Astrocyte (in vitro differentiated cells and primary cell): ENCODE measurements at regions not wholly inside any gene's neighbourhood (a gene's known extent, or its start where the extent isn't known, plus 50 kb on each side); places are given as distances from the start of the nearest gene placed in this dataset.

ENCODE experiments used
- DNase-seq: peaks from one replicate; pipeline ENCODE4 v3.0.0-alpha.2; 2010; ENCODE audit warnings: low read depth
- FAIRE-seq: peaks from 2 replicates; lab custom pipeline; 2011; peaks lifted over from hg19 to GRCh38; lab: Jason Lieb, UNC
- H2AFZ ChIP-seq: 2 replicates; pipeline ENCODE4 v1.6.0; 2012; ENCODE audit warnings: low read depth, low read length, inconsistent platforms
- H3K27ac ChIP-seq: 2 replicates; pipeline ENCODE4 v1.5.1; 2011; ENCODE audit warnings: low read depth, low read length, inconsistent platforms
- H3K27me3 ChIP-seq: 2 replicates; pipeline ENCODE4 v1.6.0; 2011; ENCODE audit warnings: low read length, inconsistent platforms; ENCODE audit not compliant: insufficient read depth
- H3K36me3 ChIP-seq: 2 replicates; pipeline ENCODE4 v1.5.1; 2011; ENCODE audit warnings: low read length, inconsistent platforms; ENCODE audit not compliant: insufficient read depth
- H3K4me1 ChIP-seq: 2 replicates; pipeline ENCODE4 v1.5.1; 2011; ENCODE audit warnings: low read length, inconsistent platforms; ENCODE audit not compliant: insufficient read depth
- H3K4me2 ChIP-seq: 2 replicates; pipeline ENCODE4 v1.6.0; 2012; ENCODE audit warnings: low read length, inconsistent platforms
- H3K4me3 ChIP-seq: 2 replicates; pipeline ENCODE4 v1.5.1; 2011; ENCODE audit warnings: low read depth, mild to moderate bottlenecking, low read length, inconsistent platforms; ENCODE audit not compliant: insufficient read depth
- H3K79me2 ChIP-seq: 2 replicates; pipeline ENCODE4 v1.6.0; 2012; ENCODE audit warnings: mild to moderate bottlenecking, low read length, inconsistent platforms; ENCODE audit not compliant: insufficient read depth
- H3K9ac ChIP-seq: 2 replicates; pipeline ENCODE4 v1.6.0; 2012; ENCODE audit warnings: mild to moderate bottlenecking, low read length, inconsistent platforms
- H3K9me3 ChIP-seq: 2 replicates; pipeline ENCODE4 v1.5.1; 2012; ENCODE audit warnings: low read depth, mild to moderate bottlenecking, low read length, inconsistent platforms; ENCODE audit not compliant: insufficient read depth
- H4K20me1 ChIP-seq: 2 replicates; pipeline ENCODE4 v1.6.0; 2012; ENCODE audit warnings: low read length, inconsistent platforms; ENCODE audit not compliant: insufficient read depth
- H3K27ac Mint-ChIP-seq: one replicate; pipeline ENCODE4 v1.8.0; 2021; ENCODE audit warnings: mild to moderate bottlenecking, mixed read lengths; ENCODE audit not compliant: unreplicated experiment
- H3K27me3 Mint-ChIP-seq: one replicate; pipeline ENCODE4 v1.8.0; 2021; ENCODE audit warnings: low read depth, mixed read lengths; ENCODE audit not compliant: unreplicated experiment
- H3K36me3 Mint-ChIP-seq: one replicate; pipeline ENCODE4 v1.8.0; 2021; ENCODE audit warnings: low read depth, mixed read lengths; ENCODE audit not compliant: unreplicated experiment
- H3K4me1 Mint-ChIP-seq: one replicate; pipeline ENCODE4 v1.8.0; 2021; ENCODE audit warnings: low read depth, mixed read lengths; ENCODE audit not compliant: unreplicated experiment
- H3K4me3 Mint-ChIP-seq: one replicate; pipeline ENCODE4 v1.8.0; 2021; ENCODE audit warnings: mild to moderate bottlenecking, moderate library complexity, mixed read lengths; ENCODE audit not compliant: unreplicated experiment
- H3K9me3 Mint-ChIP-seq: one replicate; pipeline ENCODE4 v1.8.0; 2021; ENCODE audit warnings: mild to moderate bottlenecking, mixed read lengths; ENCODE audit not compliant: unreplicated experiment
- EZH2 ChIP-seq: IDR thresholded peaks from 2 replicates; pipeline ENCODE4 v1.6.1; 2012; ENCODE audit warnings: mild to moderate bottlenecking, low read length, inconsistent platforms; ENCODE audit not compliant: insufficient read depth
- TF ChIP-seq, protein P1 (sequence below): IDR thresholded peaks from 2 replicates; pipeline ENCODE4 v1.5.1; 2011; ENCODE audit warnings: low read depth, mild to moderate bottlenecking, inconsistent platforms, low read length, moderate library complexity; ENCODE audit not compliant: insufficient read depth

DNA sequence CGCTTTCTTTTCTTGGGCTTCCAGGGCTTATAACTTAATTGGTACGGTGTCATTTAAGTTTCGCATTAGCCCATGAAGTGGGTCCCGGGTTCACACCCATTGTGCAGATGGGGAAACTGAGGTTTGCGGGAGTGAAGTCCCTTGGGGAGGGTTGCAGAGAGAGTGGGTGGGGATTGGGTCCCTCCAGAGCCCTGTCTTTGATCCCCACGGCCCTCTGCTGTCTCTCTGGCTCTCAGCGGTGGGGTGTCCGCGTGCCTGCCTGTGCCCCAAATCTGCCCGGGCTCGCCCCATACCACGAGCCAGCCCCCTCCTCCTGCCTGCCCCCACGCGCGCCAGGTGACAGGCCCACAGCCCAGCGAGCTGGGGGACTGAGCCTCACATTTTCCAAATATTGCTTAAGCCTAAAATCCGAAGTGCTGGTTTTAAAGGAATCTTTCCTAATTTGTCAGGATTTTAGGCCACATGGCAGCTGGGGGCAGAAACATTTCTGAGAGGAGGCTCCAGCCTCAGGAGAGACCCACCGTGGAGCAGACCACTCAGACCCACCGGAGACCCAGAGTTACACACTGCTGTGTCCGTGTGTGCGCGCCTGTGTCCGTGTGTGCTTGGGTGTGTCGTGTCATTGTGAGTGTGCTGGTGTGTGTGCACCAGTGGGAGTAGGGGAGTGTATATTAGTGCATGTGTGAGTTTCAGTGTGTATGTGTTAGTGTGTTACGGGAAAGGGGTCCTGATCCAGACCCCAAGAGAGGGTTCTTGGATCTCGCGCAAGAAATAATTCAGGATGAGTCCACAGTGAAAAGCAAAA lies 159.5 kb upstream of the IER5L start:
- Mint-ChIP-seq H3K36me3 (no peaks in the 10 kb centered on the region), H3K9me3 (no peaks in the 10 kb centered on the region), H3K27ac (peak overlapping the region; percentile 41), H3K27me3 (no peaks in the 10 kb centered on the region), H3K4me3 (no peak overlapping the region), H3K4me1 (peaks cover 33% of the 10 kb centered on the region)
- Histone ChIP-seq H2AFZ (peak overlapping the region; percentile 30), H3K4me2 (peak overlapping the region; percentile 80), H3K27me3 (no peaks in the 10 kb centered on the region), H3K4me3 (peak overlapping the region; percentile 3), H3K9me3 (no peaks in the 10 kb centered on the region), H4K20me1 (no peaks in the 10 kb centered on the region), H3K36me3 (no peaks in the 10 kb centered on the region), H3K4me1 (peaks cover 55% of the 10 kb centered on the region), H3K79me2 (no peaks in the 10 kb centered on the region), H3K9ac (peak overlapping the region; percentile 53), H3K27ac (no peak overlapping the region)
- no peak for FAIRE-seq
- TF ChIP-seq, protein P1, sequence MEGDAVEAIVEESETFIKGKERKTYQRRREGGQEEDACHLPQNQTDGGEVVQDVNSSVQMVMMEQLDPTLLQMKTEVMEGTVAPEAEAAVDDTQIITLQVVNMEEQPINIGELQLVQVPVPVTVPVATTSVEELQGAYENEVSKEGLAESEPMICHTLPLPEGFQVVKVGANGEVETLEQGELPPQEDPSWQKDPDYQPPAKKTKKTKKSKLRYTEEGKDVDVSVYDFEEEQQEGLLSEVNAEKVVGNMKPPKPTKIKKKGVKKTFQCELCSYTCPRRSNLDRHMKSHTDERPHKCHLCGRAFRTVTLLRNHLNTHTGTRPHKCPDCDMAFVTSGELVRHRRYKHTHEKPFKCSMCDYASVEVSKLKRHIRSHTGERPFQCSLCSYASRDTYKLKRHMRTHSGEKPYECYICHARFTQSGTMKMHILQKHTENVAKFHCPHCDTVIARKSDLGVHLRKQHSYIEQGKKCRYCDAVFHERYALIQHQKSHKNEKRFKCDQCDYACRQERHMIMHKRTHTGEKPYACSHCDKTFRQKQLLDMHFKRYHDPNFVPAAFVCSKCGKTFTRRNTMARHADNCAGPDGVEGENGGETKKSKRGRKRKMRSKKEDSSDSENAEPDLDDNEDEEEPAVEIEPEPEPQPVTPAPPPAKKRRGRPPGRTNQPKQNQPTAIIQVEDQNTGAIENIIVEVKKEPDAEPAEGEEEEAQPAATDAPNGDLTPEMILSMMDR, result no peak
- no peak for TF ChIP-seq EZH2
- no peak for DNase-seq

DNA sequence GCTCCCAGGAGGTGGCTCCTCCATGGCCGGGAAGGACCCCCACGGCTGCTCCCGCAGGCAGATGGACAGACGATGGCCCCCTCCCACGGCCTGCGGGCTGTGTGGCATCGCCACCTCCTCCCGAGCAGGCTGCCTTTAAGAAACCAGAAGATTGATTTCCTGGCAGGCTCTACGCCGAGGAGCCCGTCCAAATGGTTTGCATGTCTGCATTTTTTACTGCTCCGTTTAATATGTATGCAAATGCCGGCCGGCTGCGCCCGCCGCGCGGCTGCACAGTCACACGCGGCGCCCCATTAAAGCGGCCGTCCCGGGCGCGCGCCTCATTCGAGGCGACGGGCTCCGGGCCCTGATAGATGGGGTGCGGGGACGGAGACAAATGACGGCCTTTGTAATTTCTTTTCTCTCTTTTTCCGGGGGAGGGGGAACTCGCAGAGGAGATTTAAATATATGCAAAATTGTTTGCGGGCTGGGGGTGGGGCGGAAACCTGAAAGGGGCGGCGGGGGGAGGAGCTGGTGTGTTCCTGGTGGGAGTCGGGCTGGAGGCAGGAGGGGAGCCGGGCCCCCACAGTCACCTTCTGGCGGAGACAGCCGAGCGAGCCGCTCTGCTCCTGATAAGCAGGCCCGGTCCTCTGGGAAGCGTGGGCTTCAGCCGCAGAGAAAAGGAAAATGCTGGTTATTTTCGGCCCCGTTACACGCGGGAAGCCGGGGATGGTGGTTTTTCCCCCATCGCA lies 158.7 kb upstream of the IER5L start:
- peak overlapping the region; percentile 67 for H2AFZ ChIP-seq
- peak overlapping the region; percentile 80 for H3K4me2 ChIP-seq
- H3K4me3 ChIP-seq, result peak overlapping the region; percentile 21
- H3K36me3 ChIP-seq, result no peaks in the 10 kb centered on the region
- no peaks in the 10 kb centered on the region for H3K9me3 Mint-ChIP-seq
- H3K9ac ChIP-seq, result peak overlapping the region; percentile 53
- no peak for TF ChIP-seq EZH2
- TF ChIP-seq, protein P1, result no peak
- DNase-seq, result peak; percentile 85
- H3K27ac Mint-ChIP-seq, result peak overlapping the region; percentile 41
- H3K4me1 Mint-ChIP-seq, result peaks cover 33% of the 10 kb centered on the region
- peaks cover 60% of the 10 kb centered on the region for H3K4me1 ChIP-seq
- H3K27ac ChIP-seq, result peak overlapping the region; percentile 17
- H3K27me3 ChIP-seq, result no peaks in the 10 kb centered on the region
- no peaks in the 10 kb centered on the region for H3K79me2 ChIP-seq
- no peaks in the 10 kb centered on the region for H3K9me3 ChIP-seq
- no peaks in the 10 kb centered on the region for H3K36me3 Mint-ChIP-seq
- FAIRE-seq, result no peak
- no peaks in the 10 kb centered on the region for H3K27me3 Mint-ChIP-seq
- no peaks in the 10 kb centered on the region for H4K20me1 ChIP-seq
- peak overlapping the region; percentile 36 for H3K4me3 Mint-ChIP-seq
